ENCODE measurements at regions not wholly inside any gene's neighbourhood (a gene's known extent, or its start where the extent isn't known, plus 50 kb on each side); places are given as distances from the start of the nearest gene placed in this dataset.

- Mint-ChIP-seq H3K27me3 (ENCODE audit: low read depth) (no peaks in the 10 kb centered on the region), H3K4me1 (peaks cover 12% of the 10 kb centered on the region), H3K9me3 (peaks cover 18% of the 10 kb centered on the region), H3K36me3 (no peaks in the 10 kb centered on the region), H3K4me3 (no peak overlapping the region), H3K27ac (no peak overlapping the region)
- TF ChIP-seq, protein P1, sequence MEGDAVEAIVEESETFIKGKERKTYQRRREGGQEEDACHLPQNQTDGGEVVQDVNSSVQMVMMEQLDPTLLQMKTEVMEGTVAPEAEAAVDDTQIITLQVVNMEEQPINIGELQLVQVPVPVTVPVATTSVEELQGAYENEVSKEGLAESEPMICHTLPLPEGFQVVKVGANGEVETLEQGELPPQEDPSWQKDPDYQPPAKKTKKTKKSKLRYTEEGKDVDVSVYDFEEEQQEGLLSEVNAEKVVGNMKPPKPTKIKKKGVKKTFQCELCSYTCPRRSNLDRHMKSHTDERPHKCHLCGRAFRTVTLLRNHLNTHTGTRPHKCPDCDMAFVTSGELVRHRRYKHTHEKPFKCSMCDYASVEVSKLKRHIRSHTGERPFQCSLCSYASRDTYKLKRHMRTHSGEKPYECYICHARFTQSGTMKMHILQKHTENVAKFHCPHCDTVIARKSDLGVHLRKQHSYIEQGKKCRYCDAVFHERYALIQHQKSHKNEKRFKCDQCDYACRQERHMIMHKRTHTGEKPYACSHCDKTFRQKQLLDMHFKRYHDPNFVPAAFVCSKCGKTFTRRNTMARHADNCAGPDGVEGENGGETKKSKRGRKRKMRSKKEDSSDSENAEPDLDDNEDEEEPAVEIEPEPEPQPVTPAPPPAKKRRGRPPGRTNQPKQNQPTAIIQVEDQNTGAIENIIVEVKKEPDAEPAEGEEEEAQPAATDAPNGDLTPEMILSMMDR (IDR thresholded peaks at IDR 0.05; ENCODE audit: unreplicated experiment) = no peak
- DNase-seq (ENCODE audit: low spot score in 2 of 2, unreplicated experiment in 2 of 2) = no peak
Measured at GRCh38 chr20:39489986-39490560, 527.9 kb downstream of the DHX35 start.

DNA sequence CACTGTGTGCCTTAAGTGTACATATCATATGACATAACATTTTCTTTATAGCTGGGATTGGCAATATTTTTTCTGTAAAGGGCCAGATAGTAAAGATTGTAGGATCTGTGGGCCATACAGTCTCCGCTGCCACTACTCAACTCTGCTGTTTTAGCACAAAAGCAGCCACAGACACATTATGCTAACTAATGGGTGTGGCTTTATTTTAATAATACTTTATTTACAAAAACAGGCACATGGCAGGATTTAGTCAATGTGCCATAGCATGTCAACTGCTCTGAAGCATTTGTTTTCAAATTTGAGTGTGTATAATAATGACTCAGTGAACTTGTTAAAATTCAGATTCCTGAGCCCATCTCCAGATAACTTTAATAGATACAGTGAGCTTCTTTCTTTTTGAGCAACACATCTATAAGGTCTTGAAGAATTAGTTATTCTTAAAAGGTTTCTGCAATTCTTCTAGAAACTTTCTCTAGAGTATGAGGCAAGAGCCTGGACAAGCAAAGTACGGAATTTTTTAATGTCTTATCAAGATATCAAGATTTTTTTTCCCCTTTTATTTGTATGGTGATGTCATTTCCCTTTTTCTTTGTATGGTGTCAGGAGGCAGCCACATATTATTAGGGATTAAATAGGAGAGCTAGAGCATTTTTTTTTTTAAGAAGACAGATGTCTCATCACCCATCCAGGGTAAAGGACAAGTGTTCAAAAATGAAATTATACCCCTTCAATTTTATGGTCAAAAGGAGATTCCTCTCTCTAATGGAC is 518.3 kb downstream of the DHX35 start:
- H3K4me1 Mint-ChIP-seq = no peaks in the 10 kb centered on the region
- H3K27me3 Mint-ChIP-seq (ENCODE audit: low read depth) = no peaks in the 10 kb centered on the region
- no peaks in the 10 kb centered on the region for H3K9me3 Mint-ChIP-seq
- TF ChIP-seq, protein P1 (IDR thresholded peaks at IDR 0.05; ENCODE audit: unreplicated experiment) = no peak
- no peak overlapping the region for H3K27ac Mint-ChIP-seq
- H3K36me3 Mint-ChIP-seq = no peaks in the 10 kb centered on the region
- no peak for DNase-seq (ENCODE audit: low spot score in 2 of 2, unreplicated experiment in 2 of 2)
- H3K4me3 Mint-ChIP-seq = no peak overlapping the region

- TF ChIP-seq, protein P1 (IDR thresholded peaks at IDR 0.05; ENCODE audit: unreplicated experiment) = no peak
- no peaks in the 10 kb centered on the region for H3K27me3 Mint-ChIP-seq (ENCODE audit: low read depth)
- H3K36me3 Mint-ChIP-seq = no peaks in the 10 kb centered on the region
- H3K9me3 Mint-ChIP-seq = no peaks in the 10 kb centered on the region
- no peak for DNase-seq (ENCODE audit: low spot score in 2 of 2, unreplicated experiment in 2 of 2)
- no peak overlapping the region for H3K27ac Mint-ChIP-seq
- no peak overlapping the region for H3K4me3 Mint-ChIP-seq
- H3K4me1 Mint-ChIP-seq = peaks cover 5% of the 10 kb centered on the region
Measured at GRCh38 chr20:39479196-39479810, 517.2 kb downstream of the DHX35 start.

DNA sequence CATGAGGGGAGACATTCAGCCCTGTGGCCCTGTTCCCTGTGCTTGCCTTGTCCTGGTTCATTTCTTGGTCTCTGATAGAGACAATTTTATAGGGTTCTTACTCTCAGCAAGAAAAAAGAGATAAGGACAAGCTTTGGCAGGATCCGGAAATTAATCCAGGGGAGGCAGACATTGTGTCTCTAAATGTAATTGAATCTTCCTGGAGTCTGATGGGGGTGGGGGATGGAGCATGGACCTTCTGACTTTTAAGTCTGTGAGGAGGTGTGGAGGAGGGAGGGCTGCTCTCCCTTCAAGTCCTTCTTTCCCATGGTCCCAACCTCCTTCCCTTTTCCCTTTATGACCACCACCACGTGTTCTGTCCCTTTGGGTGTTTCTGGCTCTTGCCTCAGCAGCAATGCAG is 512.7 kb downstream of the DHX35 start:
- no peaks in the 10 kb centered on the region for H3K36me3 Mint-ChIP-seq
- H3K9me3 Mint-ChIP-seq = no peaks in the 10 kb centered on the region
- no peaks in the 10 kb centered on the region for H3K27me3 Mint-ChIP-seq (ENCODE audit: low read depth)
- no peak for DNase-seq (ENCODE audit: low spot score in 2 of 2, unreplicated experiment in 2 of 2)
- no peak overlapping the region for H3K4me3 Mint-ChIP-seq
- peaks cover 5% of the 10 kb centered on the region for H3K4me1 Mint-ChIP-seq
- peak overlapping the region; percentile 24 for H3K27ac Mint-ChIP-seq
- TF ChIP-seq, protein P1 (IDR thresholded peaks at IDR 0.05; ENCODE audit: unreplicated experiment) = no peak

DNA sequence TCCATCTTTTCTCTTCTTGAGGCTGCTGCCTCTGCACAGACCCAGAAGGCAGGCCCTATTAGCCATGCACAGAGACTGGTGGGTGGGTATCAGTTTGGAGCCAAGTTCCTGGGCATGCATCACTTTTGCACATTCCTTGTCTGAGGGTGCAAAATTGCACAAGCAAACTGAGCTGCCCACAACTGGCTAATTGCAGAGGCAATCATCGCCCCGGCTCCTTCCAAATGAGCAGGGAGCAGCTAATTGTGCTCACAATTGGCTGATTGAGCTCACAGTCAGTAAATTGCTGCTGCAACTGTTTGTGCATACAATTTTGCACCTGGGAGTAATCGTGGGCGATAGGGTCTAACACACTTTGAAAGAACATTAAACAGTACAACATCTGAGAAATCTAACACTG is 511.4 kb downstream of the DHX35 start:
- Mint-ChIP-seq H3K27ac (no peak overlapping the region), H3K9me3 (no peaks in the 10 kb centered on the region)

More for the DNA sequence above, 511.4 kb downstream of the DHX35 start:
- no peak for DNase-seq (ENCODE audit: low spot score in 2 of 2, unreplicated experiment in 2 of 2)
- Mint-ChIP-seq H3K4me1 (peaks cover 5% of the 10 kb centered on the region), H3K4me3 (no peak overlapping the region), H3K36me3 (no peaks in the 10 kb centered on the region), H3K27me3 (ENCODE audit: low read depth) (no peaks in the 10 kb centered on the region)
- TF ChIP-seq, protein P1 (IDR thresholded peaks at IDR 0.05; ENCODE audit: unreplicated experiment) = no peak

All from mesothelial cell of epicardium (in vitro differentiated cells).